GM18499 (cell line): ENCODE measurements at regions not wholly inside any gene's neighbourhood (a gene's known extent, or its start where the extent isn't known, plus 50 kb on each side); places are given as distances from the start of the nearest gene placed in this dataset.

Source experiments
- ATAC-seq: cut with Tn5 transposase; IDR thresholded peaks from one replicate; pipeline ENCODE4 v1.9.1; 2021; ENCODE audit warnings: moderate number of reproducible peaks; ENCODE audit not compliant: insufficient read depth, unreplicated experiment

- no peak for ATAC-seq
Observed at GRCh38 chr9:129478961-129479630, 141.8 kb downstream of the C9orf50 start.

- no peak for ATAC-seq
Observed at GRCh38 chr9:129478461-129478860, 142.4 kb downstream of the C9orf50 start.

GRCh38 chr9:129476821-129477611 lies 143.9 kb downstream of the C9orf50 start:
- no peak for ATAC-seq

GRCh38 chr9:129474740-129475404 lies 146.0 kb downstream of the C9orf50 start:
- ATAC-seq = no peak

DNA sequence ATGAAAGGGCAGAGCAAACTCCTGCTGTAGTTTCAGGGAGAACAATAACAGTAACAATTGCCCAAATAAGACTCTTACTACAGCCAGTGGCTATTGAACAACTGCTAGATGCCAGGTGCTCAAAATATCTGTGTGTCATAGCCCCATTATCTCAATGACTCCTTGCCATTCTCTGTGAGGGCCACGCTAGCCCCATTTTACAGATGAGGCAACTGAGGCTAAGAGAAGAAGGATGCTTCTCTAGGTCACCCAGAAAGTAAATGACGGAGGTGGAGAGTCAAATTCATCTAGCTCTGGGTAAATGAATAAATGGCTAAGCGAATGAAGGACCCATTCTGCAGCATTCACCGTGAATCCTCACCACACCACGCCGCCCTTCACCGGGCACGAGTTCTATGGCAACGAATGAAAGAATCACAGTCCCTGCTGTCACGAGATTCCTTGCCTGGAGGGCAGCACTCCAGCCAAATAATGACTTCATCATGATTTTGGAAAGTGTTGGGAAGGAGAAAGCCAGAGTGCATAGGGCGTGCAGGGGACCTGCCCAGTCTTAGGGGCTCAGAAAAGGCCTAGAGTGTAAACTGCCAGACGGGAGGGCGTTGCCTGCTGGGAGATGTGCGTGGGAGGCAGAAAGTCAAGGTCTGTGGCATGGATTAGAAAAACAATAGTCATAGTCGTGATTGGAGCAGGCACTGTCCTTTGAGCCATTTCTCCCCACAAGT lies 147.2 kb downstream of the C9orf50 start:
- no peak for ATAC-seq

GRCh38 chr9:129472651-129473102 lies 148.2 kb downstream of the C9orf50 start:
- ATAC-seq = no peak

DNA sequence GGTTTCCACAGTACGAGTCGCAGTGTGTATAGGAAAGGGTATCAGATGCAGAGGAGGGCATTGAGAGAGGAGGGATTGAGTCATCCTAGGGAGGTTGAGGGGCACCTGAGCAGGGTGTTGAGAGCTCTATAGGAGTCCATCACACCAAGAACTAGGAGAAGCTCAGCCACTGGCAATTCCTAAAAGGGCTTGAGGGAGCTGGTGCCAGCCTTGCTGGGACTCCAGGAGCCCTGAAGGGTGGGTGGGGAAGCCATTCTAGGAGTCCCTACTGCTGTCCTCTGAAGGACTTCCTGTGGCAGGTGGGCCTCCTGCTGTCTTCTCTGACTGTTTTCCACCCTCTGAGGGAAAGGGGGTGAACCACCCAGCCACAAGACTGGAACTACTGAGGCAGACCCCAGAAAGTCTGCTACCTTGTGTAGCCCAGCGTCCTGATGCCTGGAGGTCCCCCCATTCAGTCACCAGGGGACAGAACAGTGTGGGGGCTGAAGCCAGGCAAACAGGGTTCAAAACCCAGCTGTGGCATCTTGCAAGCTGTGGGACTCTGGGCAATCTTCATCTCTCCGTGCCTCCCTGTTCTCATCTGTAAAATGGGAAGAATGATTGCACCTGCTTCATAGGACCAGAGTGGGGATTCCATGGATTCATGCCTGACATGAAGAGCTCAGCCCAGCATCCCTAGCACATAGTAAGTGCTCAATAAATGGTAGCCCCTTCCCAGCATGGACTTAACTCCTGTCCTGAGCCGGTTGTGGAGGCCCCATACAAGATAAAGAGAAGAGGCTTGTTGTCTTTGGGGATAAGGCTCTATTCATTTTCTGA lies 149.5 kb downstream of the C9orf50 start:
- ATAC-seq = no peak

GRCh38 chr9:129469988-129470316 lies 150.9 kb downstream of the C9orf50 start:
- no peak for ATAC-seq

DNA sequence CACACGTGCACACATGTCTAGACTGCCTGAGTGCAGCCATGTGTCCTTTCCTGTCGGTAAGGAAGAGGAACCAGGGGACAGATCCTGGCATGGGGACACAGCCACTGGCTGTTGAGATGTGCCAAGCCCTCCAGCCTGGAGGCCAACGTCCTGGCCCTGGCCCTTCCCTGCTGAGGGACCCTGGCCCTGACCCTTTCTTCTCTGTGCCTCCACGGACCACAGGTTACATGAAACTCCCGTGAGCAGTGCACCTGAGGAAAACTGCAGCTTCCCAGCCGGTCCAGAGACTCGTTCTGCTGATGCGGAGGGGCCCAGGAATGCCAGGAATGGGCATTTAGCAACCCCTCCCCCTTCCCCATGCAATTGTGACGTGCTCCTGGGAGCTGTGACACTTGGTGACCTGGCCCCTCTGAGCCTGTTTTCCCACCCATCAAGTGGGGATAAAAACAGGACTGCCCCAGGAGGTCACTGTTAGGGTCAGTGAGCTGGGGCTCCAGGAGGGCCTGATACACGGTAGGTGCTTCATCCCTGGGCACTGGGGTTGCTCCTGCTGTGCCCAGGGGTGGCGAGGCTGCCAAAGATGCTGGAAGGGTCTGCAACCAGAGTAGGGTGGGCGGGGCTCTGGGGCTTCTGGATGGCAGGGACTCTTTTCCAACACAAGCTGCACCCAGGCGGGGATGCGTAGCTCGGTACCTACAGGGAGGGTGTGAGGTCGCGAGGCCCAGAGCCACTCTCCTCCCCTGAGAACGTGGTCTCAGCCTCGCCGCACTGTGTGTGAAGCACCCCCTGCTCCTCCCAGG lies 151.5 kb downstream of the C9orf50 start:
- ATAC-seq = no peak

- no peak for ATAC-seq
Observed at GRCh38 chr9:129467739-129468666, 152.9 kb downstream of the C9orf50 start.

GRCh38 chr9:129467004-129467588 lies 153.8 kb downstream of the C9orf50 start:
- no peak for ATAC-seq

DNA sequence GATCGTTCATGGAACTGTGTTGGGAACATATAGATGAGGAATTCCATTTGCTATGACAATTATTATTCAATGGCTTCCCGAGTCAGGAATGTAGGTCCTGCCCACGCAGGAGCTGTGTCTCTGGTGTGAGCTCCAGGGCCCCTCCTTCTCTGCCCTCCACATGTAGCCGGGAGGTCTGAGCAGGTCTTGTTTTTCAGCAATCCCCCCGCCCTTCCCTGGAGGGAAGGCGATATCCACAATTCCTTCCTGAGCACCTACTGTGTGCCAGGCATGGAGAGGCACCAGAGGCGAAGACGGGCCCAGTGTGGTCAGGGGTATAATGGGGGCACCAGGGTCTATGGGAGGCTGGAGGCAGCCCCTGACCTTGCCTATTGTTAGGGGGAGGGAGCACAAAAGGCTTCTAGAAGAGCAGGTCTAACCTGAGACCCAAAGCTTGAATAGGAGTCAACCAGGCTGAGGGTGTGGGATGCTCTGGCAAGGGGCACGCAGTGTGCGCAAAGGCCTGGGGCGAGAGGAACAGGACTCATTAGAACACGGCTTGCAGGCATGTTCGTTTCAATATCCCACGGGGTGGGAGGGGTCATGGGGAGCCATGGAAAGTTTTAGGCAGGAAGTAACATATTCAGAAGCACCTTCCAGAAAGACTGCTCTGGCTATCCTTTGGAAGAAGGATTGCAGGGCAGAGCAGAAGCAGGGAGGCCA lies 154.9 kb downstream of the C9orf50 start:
- no peak for ATAC-seq

GRCh38 chr9:129464972-129465833 lies 155.7 kb downstream of the C9orf50 start:
- ATAC-seq = no peak

- no peak for ATAC-seq
Observed at GRCh38 chr9:129463994-129464393, 156.9 kb downstream of the C9orf50 start.

- no peak for ATAC-seq
Observed at GRCh38 chr9:129463477-129463876, 157.4 kb downstream of the C9orf50 start.

GRCh38 chr9:129462360-129462759 lies 158.5 kb downstream of the C9orf50 start:
- no peak for ATAC-seq
